ENCODE measurements at regions not wholly inside any gene's neighbourhood (a gene's known extent, or its start where the extent isn't known, plus 50 kb on each side); places are given as distances from the start of the nearest gene placed in this dataset.

DNA sequence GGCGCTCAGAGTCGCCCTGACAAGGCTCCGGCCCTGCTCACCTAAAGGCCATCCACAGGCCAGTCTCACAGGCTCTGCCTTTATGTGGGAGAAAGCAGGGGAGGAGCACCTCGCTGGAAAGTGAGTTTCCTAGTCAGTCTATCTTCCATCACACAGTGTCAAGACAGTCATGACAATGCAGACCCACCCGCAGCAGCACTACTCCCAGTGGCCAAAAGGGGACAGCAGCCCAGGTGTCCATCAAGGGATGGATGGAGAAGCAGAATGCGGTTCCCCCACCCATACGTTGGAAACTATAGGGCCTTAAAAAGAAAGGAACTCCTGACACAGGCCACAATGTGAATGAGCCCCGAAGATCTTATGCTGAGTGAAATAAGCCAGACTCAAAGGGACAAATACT is 226.8 kb downstream of the ENGASE start:
- H3K4me3 ChIP-seq (ENCODE audit: low read depth in 1 of 2, low read length in 2 of 2): no peak overlapping the region
- no peak overlapping the region for H3K9ac ChIP-seq (ENCODE audit: low read depth, low read length)
- no peaks in the 10 kb centered on the region for H3K36me3 ChIP-seq (ENCODE audit: insufficient read depth, low read length)
- no peaks in the 10 kb centered on the region for H3K9me3 ChIP-seq (ENCODE audit: insufficient read depth, low read length, severe bottlenecking)
- no peaks in the 10 kb centered on the region for H3K4me1 ChIP-seq (ENCODE audit: insufficient read depth, low read length)
- H3K4me2 ChIP-seq (ENCODE audit: insufficient read depth, low read length): no peak overlapping the region
- DNase-seq (no peak), ATAC-seq (ENCODE audit: insufficient read depth, low read depth) (no peak)
- no peaks in the 10 kb centered on the region for H3K79me2 ChIP-seq (ENCODE audit: insufficient read depth, low read length)
- TF ChIP-seq, protein P1, sequence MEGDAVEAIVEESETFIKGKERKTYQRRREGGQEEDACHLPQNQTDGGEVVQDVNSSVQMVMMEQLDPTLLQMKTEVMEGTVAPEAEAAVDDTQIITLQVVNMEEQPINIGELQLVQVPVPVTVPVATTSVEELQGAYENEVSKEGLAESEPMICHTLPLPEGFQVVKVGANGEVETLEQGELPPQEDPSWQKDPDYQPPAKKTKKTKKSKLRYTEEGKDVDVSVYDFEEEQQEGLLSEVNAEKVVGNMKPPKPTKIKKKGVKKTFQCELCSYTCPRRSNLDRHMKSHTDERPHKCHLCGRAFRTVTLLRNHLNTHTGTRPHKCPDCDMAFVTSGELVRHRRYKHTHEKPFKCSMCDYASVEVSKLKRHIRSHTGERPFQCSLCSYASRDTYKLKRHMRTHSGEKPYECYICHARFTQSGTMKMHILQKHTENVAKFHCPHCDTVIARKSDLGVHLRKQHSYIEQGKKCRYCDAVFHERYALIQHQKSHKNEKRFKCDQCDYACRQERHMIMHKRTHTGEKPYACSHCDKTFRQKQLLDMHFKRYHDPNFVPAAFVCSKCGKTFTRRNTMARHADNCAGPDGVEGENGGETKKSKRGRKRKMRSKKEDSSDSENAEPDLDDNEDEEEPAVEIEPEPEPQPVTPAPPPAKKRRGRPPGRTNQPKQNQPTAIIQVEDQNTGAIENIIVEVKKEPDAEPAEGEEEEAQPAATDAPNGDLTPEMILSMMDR (IDR thresholded peaks at IDR 0.05; ENCODE audit: borderline replicate concordance, extremely low read depth, low read length, poor library complexity, severe bottlenecking): no peak
- no peak for TF ChIP-seq EZH2 (IDR thresholded peaks at IDR 0.05; ENCODE audit: borderline replicate concordance, low read depth, low read length, severe bottlenecking)
- no peak overlapping the region for H2AFZ ChIP-seq (ENCODE audit: low read depth, low read length)
- peaks cover 9% of the 10 kb centered on the region for H4K20me1 ChIP-seq (ENCODE audit: insufficient read depth, low read length)
- H3K27me3 ChIP-seq (ENCODE audit: insufficient read depth, low read length, poor library complexity): peaks cover 3% of the 10 kb centered on the region
- H3K27ac ChIP-seq (ENCODE audit: low read length): no peak overlapping the region

DNA sequence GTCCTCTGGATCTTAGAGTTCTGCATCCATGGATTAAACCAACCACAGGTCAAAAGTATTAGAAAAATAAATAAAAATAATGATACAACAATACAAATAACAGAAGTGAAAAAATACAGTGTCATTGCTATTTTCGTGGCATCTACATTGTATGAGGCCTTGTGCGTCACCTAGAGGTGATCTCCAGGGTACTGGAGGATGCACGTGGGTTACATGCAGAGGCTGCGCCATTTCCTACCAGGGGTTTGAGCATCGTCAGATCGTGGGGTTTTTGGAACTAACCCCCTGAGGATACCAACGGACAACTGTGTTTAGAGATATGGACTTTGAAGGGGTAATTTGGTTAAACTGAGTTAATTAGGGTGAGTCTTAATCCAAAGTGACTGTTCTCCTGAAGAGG is 224.7 kb downstream of the ENGASE start:
- Histone ChIP-seq H3K79me2 (ENCODE audit: insufficient read depth, low read length) (no peaks in the 10 kb centered on the region), H3K9me3 (ENCODE audit: insufficient read depth, low read length, severe bottlenecking) (no peaks in the 10 kb centered on the region), H3K9ac (ENCODE audit: low read depth, low read length) (no peak overlapping the region), H3K27me3 (ENCODE audit: insufficient read depth, low read length, poor library complexity) (peaks cover 3% of the 10 kb centered on the region), H3K4me2 (ENCODE audit: insufficient read depth, low read length) (no peak overlapping the region), H2AFZ (ENCODE audit: low read depth, low read length) (no peak overlapping the region), H3K36me3 (ENCODE audit: insufficient read depth, low read length) (no peaks in the 10 kb centered on the region), H4K20me1 (ENCODE audit: insufficient read depth, low read length) (peaks cover 14% of the 10 kb centered on the region; the same call in 1 of the 2 replicates), H3K27ac (ENCODE audit: low read length) (no peak overlapping the region), H3K4me1 (ENCODE audit: insufficient read depth, low read length) (no peaks in the 10 kb centered on the region), H3K4me3 (ENCODE audit: low read depth in 1 of 2, low read length in 2 of 2) (no peak overlapping the region)
- DNase-seq: no peak
- TF ChIP-seq, protein P1 (IDR thresholded peaks at IDR 0.05; ENCODE audit: borderline replicate concordance, extremely low read depth, low read length, poor library complexity, severe bottlenecking): no peak
- TF ChIP-seq EZH2 (IDR thresholded peaks at IDR 0.05; ENCODE audit: borderline replicate concordance, low read depth, low read length, severe bottlenecking): no peak
- ATAC-seq (ENCODE audit: insufficient read depth, low read depth): no peak

DNA sequence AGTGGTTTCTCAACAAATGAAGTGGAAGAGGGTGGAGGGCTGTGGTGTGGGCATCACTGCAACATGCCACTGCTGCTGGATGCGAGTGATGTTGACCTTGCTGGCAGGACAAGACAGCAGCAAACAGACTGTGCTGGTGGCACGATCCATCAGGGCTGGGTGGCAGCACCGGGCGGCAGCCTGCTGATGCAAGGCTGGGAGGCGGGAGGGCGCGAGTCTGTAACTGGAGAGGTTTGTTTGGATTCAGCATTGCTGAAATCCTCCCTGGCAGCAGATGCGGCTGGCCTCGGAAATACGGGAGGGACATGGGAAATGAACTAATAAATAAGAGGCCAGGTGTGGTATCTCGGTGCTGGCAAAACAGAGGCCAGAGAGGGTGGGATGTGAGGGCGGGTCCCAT is 224.2 kb downstream of the ENGASE start:
- DNase-seq: no peak

More for the DNA sequence above, 224.2 kb downstream of the ENGASE start:
- TF ChIP-seq EZH2 (IDR thresholded peaks at IDR 0.05; ENCODE audit: borderline replicate concordance, low read depth, low read length, severe bottlenecking): no peak
- TF ChIP-seq, protein P1 (IDR thresholded peaks at IDR 0.05; ENCODE audit: borderline replicate concordance, extremely low read depth, low read length, poor library complexity, severe bottlenecking): no peak
- no peaks in the 10 kb centered on the region for H3K79me2 ChIP-seq (ENCODE audit: insufficient read depth, low read length)
- H3K4me1 ChIP-seq (ENCODE audit: insufficient read depth, low read length): no peaks in the 10 kb centered on the region
- no peak overlapping the region for H3K4me2 ChIP-seq (ENCODE audit: insufficient read depth, low read length)
- ATAC-seq (ENCODE audit: insufficient read depth, low read depth): no peak
- no peak overlapping the region for H3K9ac ChIP-seq (ENCODE audit: low read depth, low read length)
- H3K4me3 ChIP-seq (ENCODE audit: low read depth in 1 of 2, low read length in 2 of 2): no peak overlapping the region
- H3K9me3 ChIP-seq (ENCODE audit: insufficient read depth, low read length, severe bottlenecking): no peaks in the 10 kb centered on the region
- H3K27me3 ChIP-seq (ENCODE audit: insufficient read depth, low read length, poor library complexity): peaks cover 2% of the 10 kb centered on the region
- H3K36me3 ChIP-seq (ENCODE audit: insufficient read depth, low read length): no peaks in the 10 kb centered on the region
- H3K27ac ChIP-seq (ENCODE audit: low read length): no peak overlapping the region
- H4K20me1 ChIP-seq (ENCODE audit: insufficient read depth, low read length): peaks cover 14% of the 10 kb centered on the region; the same call in 1 of the 2 replicates
- H2AFZ ChIP-seq (ENCODE audit: low read depth, low read length): no peak overlapping the region

All from DND-41 (cell line).